ENCODE measurements at regions not wholly inside any gene's neighbourhood (a gene's known extent, or its start where the extent isn't known, plus 50 kb on each side); places are given as distances from the start of the nearest gene placed in this dataset.

GRCh38 chr2:8440029-8440778, 241.7 kb upstream of the ID2 start:
- TF ChIP-seq CTCF (IDR thresholded peaks at IDR 0.05; ENCODE audit: low read depth, low read length) = no peak
- TF ChIP-seq MAX (IDR thresholded peaks at IDR 0.05; ENCODE audit: low read depth, low read length) = no peak

All from NB4 (cell line).